ENCODE measurements at regions not wholly inside any gene's neighbourhood (a gene's known extent, or its start where the extent isn't known, plus 50 kb on each side); places are given as distances from the start of the nearest gene placed in this dataset.

- TF ChIP-seq CTCF (conservative IDR thresholded peaks at IDR 0.05; ENCODE audit: low read depth, low read length) (no peak), EZH2 (IDR thresholded peaks at IDR 0.05; ENCODE audit: low read length, unreplicated experiment) (no peak), EZH2phosphoT487 (IDR thresholded peaks at IDR 0.05; ENCODE audit: borderline replicate concordance, low read length) (no peak)
Observed at GRCh38 chr13:21242236-21242635, 65.8 kb downstream of the MRPL57 start.

Data from PC-3 (cell line).